GM18907 (cell line): ENCODE measurements at regions not wholly inside any gene's neighbourhood (a gene's known extent, or its start where the extent isn't known, plus 50 kb on each side); places are given as distances from the start of the nearest gene placed in this dataset.
"Not testable (repeated sequence)": the region's sequence is repeated elsewhere in the genome, so short reads cannot be mapped to it uniquely, and the experiment has no call there.

Source experiments
- ATAC-seq: cut with Tn5 transposase; IDR thresholded peaks from one replicate; pipeline ENCODE4 v1.9.1; 2021; ENCODE audit warnings: mild to moderate bottlenecking, moderate library complexity; ENCODE audit not compliant: unreplicated experiment

- no peak for ATAC-seq
These were observed 308.2 kb downstream of the PPP1R3A start for GRCh38 chr7:113610572-113610971.

- no peak for ATAC-seq
These were observed 310.0 kb downstream of the PPP1R3A start for GRCh38 chr7:113608782-113609181.

GRCh38 chr7:113606325-113606724 lies 312.5 kb downstream of the PPP1R3A start:
- ATAC-seq: no peak

DNA sequence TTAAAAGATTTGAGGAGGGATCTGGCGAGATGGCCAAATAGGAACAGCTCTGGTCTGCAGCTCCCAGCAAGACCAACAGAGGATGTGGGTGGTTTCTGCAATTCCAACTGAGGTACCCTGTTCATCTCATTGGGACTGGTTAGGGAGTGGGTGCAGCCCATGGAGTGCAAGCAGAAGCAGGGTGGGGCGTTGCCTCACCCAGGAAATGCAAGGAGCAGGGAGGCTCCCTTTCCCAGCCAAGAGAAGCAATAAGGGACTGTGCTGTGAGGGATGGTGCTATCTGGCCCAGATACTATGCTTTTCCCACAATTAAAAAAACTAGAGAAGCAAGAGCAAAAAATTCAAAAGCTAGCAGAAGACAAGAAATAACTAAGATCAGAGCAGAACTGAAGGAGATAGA lies 318.4 kb downstream of the PPP1R3A start:
- not testable (repeated sequence) for ATAC-seq

- ATAC-seq: not testable (repeated sequence)
These were observed 325.4 kb downstream of the PPP1R3A start for GRCh38 chr7:113593455-113593854.

DNA sequence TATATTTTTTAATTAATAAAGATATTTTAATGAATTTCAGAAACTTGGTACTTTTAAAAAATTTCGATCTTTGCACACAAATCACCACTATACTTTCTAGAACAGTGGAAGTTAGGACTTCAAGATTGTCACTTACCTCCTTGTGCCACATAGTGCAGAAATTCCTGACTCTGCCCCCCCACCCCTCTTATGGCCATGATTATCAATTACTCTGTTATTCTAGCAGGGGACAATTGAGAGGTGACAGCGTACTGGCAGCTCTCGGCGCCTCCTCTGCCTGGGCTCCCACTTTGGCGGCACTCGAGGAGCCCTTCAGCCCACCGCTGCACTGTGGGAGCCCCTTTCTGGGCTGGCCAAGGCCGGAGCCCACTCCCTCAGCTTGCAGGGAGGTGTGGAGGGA lies 325.9 kb downstream of the PPP1R3A start:
- ATAC-seq: not testable (repeated sequence)

DNA sequence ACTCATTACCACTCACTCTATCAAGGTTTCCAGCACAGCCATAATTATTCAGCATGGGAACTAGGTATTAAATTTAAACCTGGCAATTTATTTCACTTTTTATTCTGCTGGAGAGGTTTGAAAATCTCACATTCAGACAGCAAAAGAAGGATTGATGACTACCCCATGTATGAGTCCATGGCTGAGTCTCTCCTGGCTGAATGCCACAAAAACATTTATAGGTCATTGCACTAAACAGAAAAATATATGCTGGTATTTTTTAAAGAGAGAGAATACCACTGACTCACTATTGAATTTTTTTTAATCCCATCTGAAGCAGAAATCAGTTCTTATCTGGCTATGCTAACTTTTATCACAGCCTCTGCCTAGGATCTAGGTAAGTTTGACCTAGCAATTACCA lies 336.3 kb downstream of the PPP1R3A start:
- ATAC-seq: no peak

- ATAC-seq: not testable (repeated sequence)
These were observed 355.6 kb downstream of the PPP1R3A start for GRCh38 chr7:113563257-113563656.

- no peak for ATAC-seq
These were observed 356.0 kb downstream of the PPP1R3A start for GRCh38 chr7:113562801-113563200.

GRCh38 chr7:113562242-113562641 lies 356.6 kb downstream of the PPP1R3A start:
- ATAC-seq: no peak

DNA sequence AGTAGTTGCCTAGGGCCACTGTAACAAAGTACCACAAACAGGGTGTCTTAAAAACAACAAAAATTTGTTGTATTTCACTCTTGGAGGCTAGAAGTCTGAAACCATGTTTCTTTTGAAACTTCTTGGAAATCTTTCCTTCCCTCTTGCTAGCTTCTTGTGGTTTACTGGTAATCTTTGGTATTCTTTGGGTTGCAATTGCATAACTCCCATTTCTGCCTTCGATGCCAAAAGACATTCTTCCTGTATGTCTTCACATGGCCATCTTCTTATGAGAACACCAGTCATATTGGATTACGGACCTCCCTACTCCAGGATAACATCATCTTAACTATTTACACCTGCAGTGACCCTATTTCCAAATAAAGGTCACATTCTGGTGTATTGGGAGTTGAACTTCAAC lies 357.4 kb downstream of the PPP1R3A start:
- no peak for ATAC-seq

DNA sequence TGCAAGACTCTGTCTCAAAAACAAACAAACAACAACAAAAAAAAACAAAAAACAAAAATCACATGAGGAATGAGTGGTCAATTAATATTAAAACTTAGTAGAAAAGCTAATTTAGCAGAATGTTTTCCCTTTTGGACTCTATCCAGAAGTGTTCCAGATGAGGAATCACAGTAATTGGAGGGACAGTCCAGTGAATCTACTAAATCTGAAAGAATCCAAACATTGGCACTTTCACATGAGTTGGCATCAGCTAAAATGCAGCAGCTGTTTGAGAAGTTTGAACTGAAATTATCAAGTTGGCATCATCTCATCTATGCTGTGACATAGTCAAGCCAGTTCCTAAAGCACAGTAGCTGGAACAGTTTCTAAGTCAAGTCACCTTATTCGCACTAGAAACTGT lies 367.8 kb downstream of the PPP1R3A start:
- no peak for ATAC-seq

DNA sequence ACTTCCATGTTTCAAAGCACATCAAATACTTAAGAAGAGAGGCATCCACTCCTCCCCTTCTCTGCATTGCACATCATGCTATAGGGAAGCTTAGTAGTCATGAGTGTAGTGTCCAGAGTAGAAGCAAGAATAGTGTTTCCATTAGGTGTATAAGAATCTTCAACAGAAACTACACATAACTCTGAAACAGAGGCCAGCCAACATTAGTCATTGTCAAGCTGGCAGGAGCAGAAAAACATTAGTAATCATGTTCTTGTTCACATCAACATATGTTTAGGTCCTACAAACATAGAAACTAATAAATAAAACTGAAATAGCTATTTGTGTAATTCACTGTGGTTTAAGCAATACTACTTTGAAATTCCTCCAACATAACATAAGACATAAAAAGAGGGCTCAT lies 370.2 kb downstream of the PPP1R3A start:
- ATAC-seq: peak; percentile 27

DNA sequence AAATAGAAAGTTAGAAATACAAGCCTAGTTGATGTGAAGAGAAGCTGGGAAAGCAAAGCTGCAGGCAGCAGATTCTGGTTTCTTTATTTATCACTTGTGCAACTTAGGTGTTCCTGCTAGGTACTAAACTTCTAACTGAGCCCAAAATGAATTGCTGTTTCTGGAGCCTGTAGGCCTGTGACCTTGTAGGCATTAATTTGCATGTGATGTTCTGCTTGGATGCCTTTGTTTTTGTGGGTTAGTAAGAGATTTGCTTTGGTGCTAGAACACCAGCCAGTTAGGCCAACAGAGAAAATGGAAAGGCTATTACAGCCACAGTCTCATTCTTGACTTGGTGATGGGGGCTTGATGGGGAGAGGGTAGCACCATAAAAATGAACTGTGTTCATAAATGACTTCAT lies 370.7 kb downstream of the PPP1R3A start:
- peak; percentile 69 for ATAC-seq

- ATAC-seq: no peak
These were observed 397.3 kb downstream of the PPP1R3A start for GRCh38 chr7:113521468-113521867.

DNA sequence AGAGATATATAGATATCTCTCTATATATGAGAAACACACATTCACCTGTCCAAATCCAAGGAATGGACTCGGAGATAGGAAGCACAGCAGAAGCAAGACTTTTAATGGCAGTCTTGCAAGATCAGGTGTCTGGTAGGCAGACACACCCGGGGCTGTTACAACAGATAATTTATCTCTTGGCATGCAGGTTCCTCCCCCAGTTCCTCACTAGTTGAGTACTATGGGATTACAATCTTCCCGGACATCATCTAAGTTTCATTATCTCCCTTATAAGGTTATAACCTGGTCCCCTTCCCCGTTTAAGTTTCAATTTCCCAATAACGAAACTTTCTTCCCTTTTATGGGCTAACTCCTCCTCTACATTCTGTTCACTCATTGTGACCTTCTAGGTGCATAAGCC lies 399.3 kb downstream of the PPP1R3A start:
- ATAC-seq: no peak

DNA sequence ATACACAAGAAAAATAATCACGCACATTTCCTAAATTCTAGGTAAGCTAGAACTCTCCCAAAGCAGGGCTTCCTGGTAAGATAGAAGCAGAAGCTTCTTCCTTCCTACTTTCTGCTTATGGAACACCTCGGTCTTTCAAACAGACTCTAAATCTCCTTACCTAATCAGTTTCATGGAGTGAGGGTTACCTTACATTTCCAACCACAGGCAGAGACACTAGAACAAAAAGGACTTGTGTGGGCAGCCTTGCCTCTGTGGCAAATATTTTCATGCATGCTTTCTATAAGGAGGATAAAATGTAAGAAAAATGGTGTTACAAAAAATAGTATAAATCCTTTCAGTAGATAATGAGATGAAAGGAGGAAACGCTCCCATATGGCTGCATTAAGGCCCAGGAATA lies 386.3 kb upstream of the SMIM30 start:
- no peak for ATAC-seq

GRCh38 chr7:113504142-113504541 lies 385.8 kb upstream of the SMIM30 start:
- ATAC-seq: no peak

- ATAC-seq: not testable (repeated sequence)
These were observed 378.2 kb upstream of the SMIM30 start for GRCh38 chr7:113496586-113496985.

DNA sequence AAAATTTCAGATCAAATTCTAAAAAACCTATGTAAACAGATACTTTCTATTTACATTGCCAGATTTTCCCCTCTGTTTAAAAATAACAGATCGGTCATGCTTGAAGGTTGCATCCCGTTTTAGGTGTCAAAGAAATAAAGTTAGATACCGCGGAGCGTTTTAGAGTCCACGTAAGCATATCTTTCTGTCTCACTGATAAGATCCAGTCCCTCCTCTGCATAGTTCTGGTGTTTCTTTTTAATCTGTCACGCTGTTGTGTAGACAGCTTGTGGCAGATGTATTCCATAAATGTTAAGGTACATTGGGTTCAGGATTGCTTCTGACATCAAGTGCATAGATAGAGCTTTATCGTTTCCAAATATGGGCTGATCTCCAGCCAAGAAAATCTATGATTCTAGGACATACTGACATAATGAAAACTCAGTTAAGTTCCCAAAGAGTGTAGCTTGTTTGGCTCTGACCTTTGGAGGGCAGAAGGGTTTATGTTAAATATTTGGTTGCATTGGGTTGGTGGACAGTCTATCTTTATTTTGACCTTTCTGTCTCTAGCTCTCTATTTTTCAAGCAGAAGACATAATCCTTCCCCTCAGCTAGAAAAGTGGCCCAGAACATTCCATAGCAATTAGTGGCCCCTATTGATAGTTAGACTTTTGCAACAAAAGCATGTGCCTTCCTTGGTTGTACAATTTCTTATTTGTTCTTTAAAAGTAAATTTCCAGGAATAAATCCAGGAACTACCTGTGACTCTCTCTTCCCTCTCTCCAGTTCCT lies 376.6 kb upstream of the SMIM30 start:
- not testable (repeated sequence) for ATAC-seq

GRCh38 chr7:113491305-113491704 lies 373.0 kb upstream of the SMIM30 start:
- no peak for ATAC-seq

DNA sequence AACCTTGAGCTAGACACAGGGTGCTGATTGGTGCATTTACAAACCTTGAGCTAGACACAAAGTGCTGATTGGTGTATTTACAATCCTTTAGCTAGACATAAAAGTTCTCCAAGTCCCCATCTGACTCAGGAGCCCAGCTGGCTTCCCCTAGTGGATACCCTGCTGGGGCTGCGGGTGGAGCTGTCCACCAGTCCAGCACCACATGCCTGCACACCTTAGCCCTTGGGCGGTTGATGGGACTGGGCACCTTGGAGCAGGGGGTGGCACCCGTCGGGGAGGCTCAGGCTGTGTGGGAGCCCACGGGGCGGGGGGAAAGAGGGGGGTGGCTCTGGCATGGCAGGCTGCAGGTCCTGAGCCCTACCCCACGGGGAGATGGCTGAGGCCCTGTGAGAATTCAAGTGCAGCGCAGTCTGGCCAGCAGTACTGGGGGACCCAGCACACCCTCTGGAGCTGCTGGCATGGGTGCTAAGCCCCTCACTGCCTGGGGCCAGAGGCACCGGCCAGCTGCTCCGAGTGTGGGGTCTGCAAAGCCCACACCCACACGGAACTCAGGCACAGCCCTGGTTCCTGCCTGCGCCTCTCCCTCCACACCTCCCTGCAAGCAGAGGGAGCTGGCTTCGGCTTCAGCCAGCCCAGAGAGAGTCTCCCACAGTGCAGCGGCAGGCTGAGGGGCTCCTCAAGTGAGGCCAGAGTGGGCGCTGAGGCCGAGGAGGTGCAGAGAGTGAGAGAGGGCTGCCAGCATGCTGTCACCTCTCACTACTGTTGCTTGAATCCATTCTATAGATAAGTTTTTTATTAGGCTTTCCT lies 369.8 kb upstream of the SMIM30 start:
- no peak for ATAC-seq
